Stimulated activated effector memory CD8-positive, alpha-beta T cell treated with anti-CD3 and anti-CD28 coated beads, Interleukin-12 subunit alpha, Interleukin-12 subunit beta, amount 100 ng/mL, for 72 hours (primary cell): ENCODE measurements at regions not wholly inside any gene's neighbourhood (a gene's known extent, or its start where the extent isn't known, plus 50 kb on each side); places are given as distances from the start of the nearest gene placed in this dataset.
"Not testable (repeated sequence)": the region's sequence is repeated elsewhere in the genome, so short reads cannot be mapped to it uniquely, and the experiment has no call there.

Experiments used
- ATAC-seq: fragments of 150-1000 bp; cut with Tn5 transposase; 2 replicates; pipeline ENCODE4 v1.10.0; 2021
- DNase-seq, 2 donors: peaks; one replicate each; pipeline ENCODE4 v3.0.0; 2021 to 2022; ENCODE audit warnings: low spot score in 2 of 2
- H3K27ac Mint-ChIP-seq: one replicate; pipeline ENCODE4 v1.8.0; 2022; ENCODE audit warnings: mild to moderate bottlenecking, mixed read lengths
- H3K36me3 Mint-ChIP-seq: one replicate; pipeline ENCODE4 v1.8.0; 2022; ENCODE audit warnings: mild to moderate bottlenecking, mixed read lengths
- H3K4me1 Mint-ChIP-seq: one replicate; pipeline ENCODE4 v1.8.0; 2022; ENCODE audit warnings: mixed read lengths
- H3K4me3 Mint-ChIP-seq: one replicate; pipeline ENCODE4 v1.8.0; 2022; ENCODE audit warnings: mild to moderate bottlenecking, mixed read lengths
- H3K9me3 Mint-ChIP-seq: one replicate; pipeline ENCODE4 v1.8.0; 2022; ENCODE audit warnings: mixed read lengths

- Mint-ChIP-seq H3K4me1 (peaks cover 5% of the 10 kb centered on the region), H3K4me3 (no peak overlapping the region), H3K27ac (no peak overlapping the region), H3K9me3 (no peaks in the 10 kb centered on the region), H3K36me3 (no peaks in the 10 kb centered on the region)
- no peak for DNase-seq
- ATAC-seq = no peak
Measured at GRCh38 chr21:31530364-31530763, 129.1 kb upstream of the SOD1 start.

- DNase-seq (no peak), ATAC-seq (no peak)
- H3K4me1 Mint-ChIP-seq = peaks cover 5% of the 10 kb centered on the region
- H3K9me3 Mint-ChIP-seq = no peaks in the 10 kb centered on the region
- no peak overlapping the region for H3K27ac Mint-ChIP-seq
- H3K36me3 Mint-ChIP-seq = no peaks in the 10 kb centered on the region
- H3K4me3 Mint-ChIP-seq = no peak overlapping the region
Measured at GRCh38 chr21:31529406-31529805, 130.1 kb upstream of the SOD1 start.

- peaks cover 5% of the 10 kb centered on the region for H3K4me1 Mint-ChIP-seq
- DNase-seq (no peak), ATAC-seq (no peak)
- no peak overlapping the region for H3K27ac Mint-ChIP-seq
- H3K36me3 Mint-ChIP-seq = no peaks in the 10 kb centered on the region
- no peaks in the 10 kb centered on the region for H3K9me3 Mint-ChIP-seq
- no peak overlapping the region for H3K4me3 Mint-ChIP-seq
Measured at GRCh38 chr21:31526040-31526439, 133.5 kb upstream of the SOD1 start.

- Mint-ChIP-seq H3K36me3 (no peaks in the 10 kb centered on the region), H3K9me3 (no peaks in the 10 kb centered on the region), H3K4me1 (peaks cover 5% of the 10 kb centered on the region), H3K4me3 (no peak overlapping the region), H3K27ac (no peak overlapping the region)
- ATAC-seq (no peak), DNase-seq (no peak)
Measured at GRCh38 chr21:31524140-31524539, 135.4 kb upstream of the SOD1 start.

- DNase-seq (no peak), ATAC-seq (no peak)
- Mint-ChIP-seq H3K4me1 (peaks cover 5% of the 10 kb centered on the region), H3K27ac (no peak overlapping the region), H3K36me3 (no peaks in the 10 kb centered on the region), H3K4me3 (no peak overlapping the region), H3K9me3 (no peaks in the 10 kb centered on the region)
Measured at GRCh38 chr21:31521515-31521914, 138.0 kb upstream of the SOD1 start.

- DNase-seq (no peak), ATAC-seq (no peak)
- Mint-ChIP-seq H3K4me3 (no peak overlapping the region), H3K36me3 (no peaks in the 10 kb centered on the region), H3K4me1 (no peaks in the 10 kb centered on the region), H3K27ac (no peak overlapping the region), H3K9me3 (no peaks in the 10 kb centered on the region)
Measured at GRCh38 chr21:31520561-31521098, 138.9 kb upstream of the SOD1 start.

- Mint-ChIP-seq H3K36me3 (no peaks in the 10 kb centered on the region), H3K4me3 (no peak overlapping the region), H3K4me1 (no peaks in the 10 kb centered on the region), H3K9me3 (no peaks in the 10 kb centered on the region), H3K27ac (no peak overlapping the region)
- ATAC-seq (no peak), DNase-seq (no peak)
Measured at GRCh38 chr21:31518580-31518979, 140.9 kb upstream of the SOD1 start.

GRCh38 chr21:31517664-31518414 is 141.7 kb upstream of the SOD1 start:
- H3K27ac Mint-ChIP-seq = no peak overlapping the region
- ATAC-seq (no peak), DNase-seq (no peak)
- H3K4me1 Mint-ChIP-seq = no peaks in the 10 kb centered on the region
- no peak overlapping the region for H3K4me3 Mint-ChIP-seq
- no peaks in the 10 kb centered on the region for H3K9me3 Mint-ChIP-seq
- H3K36me3 Mint-ChIP-seq = no peaks in the 10 kb centered on the region

GRCh38 chr21:31515253-31515652 is 144.2 kb upstream of the SOD1 start:
- ATAC-seq = no peak

GRCh38 chr21:31514598-31514997 is 144.9 kb upstream of the SOD1 start:
- H3K4me1 Mint-ChIP-seq = peaks cover 3% of the 10 kb centered on the region
- ATAC-seq = no peak
- no peaks in the 10 kb centered on the region for H3K9me3 Mint-ChIP-seq
- H3K27ac Mint-ChIP-seq = no peak overlapping the region
- no peak overlapping the region for H3K4me3 Mint-ChIP-seq
- DNase-seq = no peak
- H3K36me3 Mint-ChIP-seq = no peaks in the 10 kb centered on the region

More at GRCh38 chr21:31515253-31515652, 144.2 kb upstream of the SOD1 start:
- no peak overlapping the region for H3K27ac Mint-ChIP-seq
- H3K4me1 Mint-ChIP-seq = no peaks in the 10 kb centered on the region
- no peaks in the 10 kb centered on the region for H3K9me3 Mint-ChIP-seq
- no peak overlapping the region for H3K4me3 Mint-ChIP-seq
- H3K36me3 Mint-ChIP-seq = no peaks in the 10 kb centered on the region
- DNase-seq = no peak

- not testable (repeated sequence) for H3K9me3 Mint-ChIP-seq, ATAC-seq, H3K27ac Mint-ChIP-seq, H3K36me3 Mint-ChIP-seq, H3K4me3 Mint-ChIP-seq, DNase-seq
- peaks cover 12% of the 10 kb centered on the region for H3K4me1 Mint-ChIP-seq
Measured at GRCh38 chr21:31513541-31513940, 146.0 kb upstream of the SOD1 start.

GRCh38 chr21:31511999-31512398 is 147.5 kb upstream of the SOD1 start:
- H3K9me3 Mint-ChIP-seq, H3K4me3 Mint-ChIP-seq, DNase-seq, ATAC-seq, H3K36me3 Mint-ChIP-seq, H3K27ac Mint-ChIP-seq: not testable (repeated sequence)
- H3K4me1 Mint-ChIP-seq = peaks cover 12% of the 10 kb centered on the region

GRCh38 chr21:31511258-31511657 is 148.2 kb upstream of the SOD1 start:
- Mint-ChIP-seq H3K36me3 (no peaks in the 10 kb centered on the region), H3K9me3 (no peaks in the 10 kb centered on the region), H3K27ac (no peak overlapping the region), H3K4me1 (peaks cover 14% of the 10 kb centered on the region), H3K4me3 (no peak overlapping the region)
- DNase-seq = no peak
- no peak for ATAC-seq

GRCh38 chr21:31509194-31510017 is 150.1 kb upstream of the SOD1 start:
- Mint-ChIP-seq H3K27ac (peak overlapping the region; percentile 60), H3K9me3 (no peaks in the 10 kb centered on the region), H3K4me3 (peak overlapping the region; percentile 12), H3K4me1 (peaks cover 18% of the 10 kb centered on the region), H3K36me3 (no peaks in the 10 kb centered on the region)
- peak; percentile 86 for ATAC-seq
- DNase-seq = peak; percentile 34 to 81

- Mint-ChIP-seq H3K27ac (no peak overlapping the region), H3K36me3 (no peaks in the 10 kb centered on the region), H3K4me3 (no peak overlapping the region), H3K9me3 (no peaks in the 10 kb centered on the region), H3K4me1 (peaks cover 18% of the 10 kb centered on the region)
- ATAC-seq (no peak), DNase-seq (no peak)
Measured at GRCh38 chr21:31505975-31506374, 153.5 kb upstream of the SOD1 start.

GRCh38 chr21:31503939-31504338 is 155.6 kb upstream of the SOD1 start:
- Mint-ChIP-seq H3K4me1 (peaks cover 8% of the 10 kb centered on the region), H3K9me3 (no peaks in the 10 kb centered on the region), H3K36me3 (no peaks in the 10 kb centered on the region), H3K27ac (no peak overlapping the region), H3K4me3 (no peak overlapping the region)
- DNase-seq = no peak
- ATAC-seq = no peak
